Activated CD8-positive, alpha-beta memory T cell treated with anti-CD3 and anti-CD28 coated beads, Interleukin-2, amount 50 U/mL, for 24 hours (primary cell): ENCODE measurements at regions not wholly inside any gene's neighbourhood (a gene's known extent, or its start where the extent isn't known, plus 50 kb on each side); places are given as distances from the start of the nearest gene placed in this dataset.

Source experiments
- DNase-seq: peaks from one replicate; pipeline ENCODE4 v3.0.0-alpha.2; 2020; ENCODE audit errors: extremely low read depth

DNA sequence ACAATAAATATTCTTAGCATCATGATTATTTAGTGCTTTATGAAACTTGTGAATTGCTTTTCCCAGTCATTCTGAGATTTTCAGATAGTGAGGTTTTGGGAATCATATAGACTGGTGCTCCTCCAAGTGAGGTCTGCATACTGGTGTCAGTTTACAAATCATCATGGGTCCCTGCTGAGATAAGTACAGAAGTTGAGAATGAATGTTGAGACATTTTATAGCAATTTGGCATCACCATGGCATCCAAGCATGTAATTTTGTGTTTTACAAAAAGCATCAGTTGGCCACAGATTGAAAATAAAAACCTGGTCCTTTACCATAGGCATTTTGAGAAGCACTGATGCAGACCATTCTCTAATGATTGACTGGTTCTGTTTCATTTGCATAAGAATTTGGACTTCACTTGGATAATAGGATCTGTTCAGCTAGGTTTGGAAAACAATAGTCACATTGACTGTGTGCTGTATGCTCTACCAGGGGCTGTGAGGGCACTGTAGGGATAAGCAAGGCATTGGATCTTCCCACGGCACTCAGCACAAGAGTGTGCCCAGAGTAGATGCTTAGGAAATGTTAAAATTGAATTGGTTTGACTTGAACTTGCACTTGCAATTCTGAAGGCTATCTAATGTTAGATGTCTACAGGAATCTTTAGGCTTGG, 79.0 kb upstream of the JUN start:
- no peak for DNase-seq

DNA sequence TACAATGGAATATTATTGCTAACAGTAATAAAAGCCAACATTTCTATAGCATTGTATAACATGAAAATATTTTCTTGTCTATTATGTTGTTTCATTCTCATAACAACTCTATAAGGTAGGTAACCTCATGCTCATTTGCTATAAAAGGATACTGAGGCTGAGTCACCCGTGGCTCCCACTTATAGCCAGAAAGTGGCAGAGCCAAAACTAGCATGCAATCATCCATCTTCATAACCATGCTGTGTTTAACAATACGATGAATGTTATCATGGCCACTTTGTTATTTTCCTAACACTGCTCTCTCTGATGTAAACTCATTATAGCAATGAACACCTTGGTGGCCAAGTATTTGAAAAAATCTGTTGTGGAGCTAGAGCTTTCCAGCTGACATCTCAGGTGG, 80.8 kb upstream of the JUN start:
- DNase-seq: no peak

DNA sequence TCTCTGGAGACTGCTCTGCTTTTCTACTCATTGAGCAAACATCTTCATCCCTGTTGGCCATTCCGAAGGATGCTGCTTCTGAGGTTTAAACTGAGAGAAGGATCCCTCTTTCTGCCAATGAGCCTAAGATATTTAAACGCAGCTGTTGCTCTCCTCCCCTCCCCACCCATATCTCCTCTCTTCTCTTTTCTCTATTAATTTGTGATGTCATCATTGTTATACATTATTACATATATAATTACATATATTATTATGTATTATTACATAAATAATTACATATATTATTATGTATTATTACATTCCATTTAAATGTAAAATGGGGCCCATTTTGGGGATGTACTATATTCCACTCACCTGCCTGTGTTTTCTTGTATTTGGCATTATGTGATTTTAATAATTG, 82.7 kb upstream of the JUN start:
- no peak for DNase-seq

DNA sequence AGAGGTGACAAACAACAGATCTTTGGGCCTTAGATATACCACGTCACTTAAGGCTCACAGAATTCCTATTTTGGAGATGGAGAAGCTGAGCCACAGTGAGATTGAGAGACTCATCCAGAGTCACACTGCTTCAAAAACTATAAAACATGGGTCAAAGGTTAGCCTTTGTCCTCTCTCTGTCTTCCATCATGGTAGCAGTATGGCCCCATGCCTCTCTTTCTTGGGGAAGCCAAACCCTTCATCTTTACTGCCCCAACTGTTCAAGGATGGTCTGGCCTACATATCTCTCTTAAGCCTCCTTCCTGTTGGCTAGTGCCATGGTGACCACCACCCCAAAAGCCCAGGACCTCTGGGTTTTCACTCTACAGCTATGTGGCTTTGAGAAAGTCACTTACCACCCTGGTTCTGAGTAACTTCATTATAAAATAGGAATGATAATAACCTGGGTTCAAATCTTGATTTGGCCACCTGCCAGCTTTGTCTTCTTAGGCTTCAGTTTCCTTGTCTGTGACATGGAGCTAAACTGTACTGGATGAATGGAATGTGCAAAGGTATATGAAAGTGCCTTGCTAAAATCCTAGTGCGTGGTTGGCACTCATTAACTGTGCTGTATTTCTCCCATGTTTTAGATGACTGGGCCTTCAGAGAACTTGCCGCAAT, 85.9 kb upstream of the JUN start:
- no peak for DNase-seq

DNA sequence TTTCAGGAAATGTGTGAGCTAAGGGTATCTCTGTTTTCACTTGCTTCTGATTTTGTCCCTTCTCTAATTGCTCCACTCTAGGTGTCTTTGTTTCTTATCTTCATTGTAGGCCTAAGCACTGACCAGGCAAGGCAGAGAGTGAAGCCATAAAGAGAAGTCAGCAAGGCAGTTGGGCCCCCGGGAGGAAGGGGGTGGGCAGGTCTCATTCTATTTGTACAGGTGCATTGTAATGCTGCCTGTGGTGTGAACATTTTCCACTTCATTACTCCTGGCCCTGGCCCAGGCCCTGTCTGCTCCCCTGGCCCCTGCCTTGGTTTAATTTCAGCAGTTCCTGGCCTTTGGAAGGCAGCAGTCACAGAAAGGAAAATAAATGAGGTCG, 86.4 kb upstream of the JUN start:
- DNase-seq: no peak

DNA sequence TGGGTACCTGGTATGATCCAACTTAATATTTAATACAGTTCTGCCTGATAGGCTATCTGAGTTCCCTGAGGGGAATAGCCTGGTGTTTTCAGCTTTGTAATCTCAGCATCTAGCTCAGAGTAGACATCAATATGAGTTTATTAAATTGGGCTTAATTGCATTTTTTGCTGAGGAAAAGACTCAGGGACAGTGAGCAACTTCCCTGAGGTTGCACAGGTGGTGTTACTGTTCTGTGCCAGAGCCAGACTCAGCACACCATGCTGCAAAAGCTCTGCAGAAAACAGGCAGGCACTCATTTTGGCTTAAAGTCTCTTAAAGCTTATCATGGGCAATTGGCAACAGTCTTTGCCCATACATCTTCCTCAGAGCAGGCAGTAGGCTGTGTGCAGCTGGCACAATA, 90.5 kb upstream of the JUN start:
- no peak for DNase-seq

DNA sequence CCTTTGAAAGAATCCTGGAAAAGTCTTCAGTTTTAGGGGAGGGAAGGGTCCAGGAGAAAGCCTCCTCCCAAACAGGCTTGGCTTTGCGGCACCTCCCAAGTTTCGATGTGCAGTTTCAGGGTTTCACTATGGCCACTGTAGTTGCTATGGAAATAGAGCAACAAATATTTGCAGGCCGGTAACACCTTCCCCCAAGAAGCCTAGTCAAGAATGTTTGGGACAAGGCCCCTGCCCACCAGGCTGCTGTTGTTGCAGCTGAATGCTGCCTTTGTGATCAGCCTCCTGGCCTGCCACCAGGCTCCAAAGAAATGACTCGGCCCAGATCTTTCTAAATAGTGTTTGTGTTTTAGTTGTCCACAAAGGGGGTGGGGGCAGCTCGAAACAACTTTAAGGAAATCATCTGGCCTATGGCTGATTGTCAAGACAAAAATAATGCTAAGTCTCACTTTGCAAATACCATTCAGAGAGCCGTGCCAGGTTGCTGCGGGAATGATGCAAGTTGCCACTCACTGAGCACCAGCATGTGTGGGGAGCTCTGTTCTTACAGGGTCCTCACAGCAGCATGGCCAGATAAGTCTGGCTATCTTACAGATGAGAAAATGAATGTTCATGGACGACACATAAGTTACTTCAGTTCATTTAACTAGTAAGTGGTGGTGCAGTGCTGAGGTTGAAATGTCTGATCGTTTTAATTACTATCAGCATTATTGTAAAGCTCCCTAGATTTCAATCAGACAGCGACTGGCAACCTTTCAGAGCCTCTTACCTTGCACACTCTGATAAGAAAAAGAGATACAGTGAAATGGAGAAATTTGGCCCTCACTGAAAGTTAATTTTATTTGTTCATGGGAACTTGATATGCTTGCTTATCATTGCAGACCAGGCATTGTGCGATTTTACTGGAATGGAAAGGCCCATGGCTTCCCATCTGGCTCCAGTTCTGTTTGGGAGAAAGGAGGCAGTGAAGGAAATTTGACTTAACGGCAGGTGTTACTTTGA, 91.2 kb upstream of the JUN start:
- no peak for DNase-seq

DNA sequence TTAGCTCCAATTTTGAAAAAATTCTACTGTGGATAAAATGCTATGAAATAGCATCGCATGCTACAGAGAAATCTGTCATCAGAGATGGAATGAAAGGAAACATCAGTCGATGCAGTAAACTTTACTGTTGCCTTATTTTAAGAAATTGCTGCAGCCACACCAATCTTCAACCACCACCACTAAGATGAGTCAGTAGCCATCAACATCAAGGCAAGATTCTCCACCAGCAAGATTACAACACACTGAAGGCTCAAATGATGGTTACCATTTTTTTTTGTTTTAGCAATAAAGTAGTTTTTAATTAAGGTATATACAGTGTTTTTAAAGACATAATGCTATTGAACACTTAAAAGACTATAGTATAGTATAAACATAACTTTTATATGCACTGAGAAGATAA, 95.6 kb upstream of the JUN start:
- DNase-seq: no peak

DNA sequence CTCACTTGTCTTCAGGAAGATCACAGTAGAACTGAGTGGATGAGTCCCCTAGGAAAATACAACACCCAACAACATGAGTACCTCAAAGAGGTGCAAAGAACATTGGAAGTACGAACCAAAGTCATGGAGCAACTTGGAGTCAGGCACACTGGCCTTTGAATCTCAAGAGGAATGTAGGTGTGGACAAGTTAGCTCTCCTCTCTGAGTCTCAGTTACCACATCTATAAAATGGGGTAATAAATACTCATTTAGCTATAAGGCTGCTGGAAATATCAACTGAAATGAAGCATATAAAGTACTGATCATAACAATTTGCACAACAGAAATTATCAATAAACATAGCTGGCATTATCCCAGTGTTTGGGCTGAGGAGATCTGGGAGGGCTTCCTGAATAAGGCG, 96.7 kb upstream of the JUN start:
- no peak for DNase-seq

DNA sequence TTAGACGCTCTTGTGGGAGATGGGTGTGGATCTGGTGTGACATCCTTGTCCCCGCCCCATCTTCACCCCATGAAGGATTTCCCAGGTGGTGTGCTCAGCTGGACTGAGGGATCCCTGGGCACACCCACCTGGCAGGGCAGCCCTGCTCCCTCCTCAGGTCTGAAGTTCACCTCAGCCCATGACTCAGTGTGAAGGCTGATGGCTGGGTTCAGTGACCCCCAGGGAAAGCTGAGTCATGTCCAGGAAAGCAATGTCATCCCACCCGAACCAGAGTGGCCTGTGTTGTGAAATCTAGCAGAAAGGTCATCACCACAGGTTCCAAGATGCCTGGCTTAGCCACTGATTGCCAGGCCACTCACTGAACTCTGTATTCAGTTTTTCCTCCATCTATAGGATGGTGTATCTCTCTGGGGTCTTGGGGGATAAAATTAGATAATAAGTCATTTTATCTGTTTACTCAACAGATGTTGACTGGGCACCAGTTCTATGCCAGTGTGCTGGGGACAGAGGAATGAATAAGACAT, 97.7 kb upstream of the JUN start:
- no peak for DNase-seq

DNA sequence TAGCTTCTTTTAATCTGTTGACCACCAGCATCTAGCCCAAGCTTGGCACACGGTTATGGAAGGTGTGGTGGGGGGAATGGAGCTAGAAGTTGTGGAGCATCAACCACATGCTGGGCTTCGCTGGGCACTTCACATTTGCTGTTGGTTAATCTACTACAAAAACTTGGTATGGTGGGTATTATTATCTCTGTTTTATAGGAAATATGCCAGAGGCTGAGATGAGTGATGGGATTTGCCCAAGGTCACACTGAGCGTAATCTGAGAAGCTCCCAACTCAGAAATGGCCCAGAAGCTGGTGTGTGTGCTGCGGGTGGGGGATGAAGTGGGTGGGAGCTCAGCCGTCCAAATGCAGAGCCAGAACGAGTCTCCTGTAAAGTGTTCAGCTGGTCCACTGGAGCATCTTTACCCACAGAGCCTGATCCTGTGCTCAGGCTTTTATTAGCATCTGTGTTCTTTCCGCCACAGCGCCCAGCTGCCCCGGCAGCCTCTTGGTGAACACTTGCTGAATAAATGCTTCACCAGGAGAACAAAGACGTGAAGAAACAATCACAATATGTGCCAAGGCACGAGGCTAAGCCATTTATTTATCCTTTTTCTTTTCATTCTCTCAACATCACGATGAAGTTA, 98.6 kb upstream of the JUN start:
- no peak for DNase-seq

DNA sequence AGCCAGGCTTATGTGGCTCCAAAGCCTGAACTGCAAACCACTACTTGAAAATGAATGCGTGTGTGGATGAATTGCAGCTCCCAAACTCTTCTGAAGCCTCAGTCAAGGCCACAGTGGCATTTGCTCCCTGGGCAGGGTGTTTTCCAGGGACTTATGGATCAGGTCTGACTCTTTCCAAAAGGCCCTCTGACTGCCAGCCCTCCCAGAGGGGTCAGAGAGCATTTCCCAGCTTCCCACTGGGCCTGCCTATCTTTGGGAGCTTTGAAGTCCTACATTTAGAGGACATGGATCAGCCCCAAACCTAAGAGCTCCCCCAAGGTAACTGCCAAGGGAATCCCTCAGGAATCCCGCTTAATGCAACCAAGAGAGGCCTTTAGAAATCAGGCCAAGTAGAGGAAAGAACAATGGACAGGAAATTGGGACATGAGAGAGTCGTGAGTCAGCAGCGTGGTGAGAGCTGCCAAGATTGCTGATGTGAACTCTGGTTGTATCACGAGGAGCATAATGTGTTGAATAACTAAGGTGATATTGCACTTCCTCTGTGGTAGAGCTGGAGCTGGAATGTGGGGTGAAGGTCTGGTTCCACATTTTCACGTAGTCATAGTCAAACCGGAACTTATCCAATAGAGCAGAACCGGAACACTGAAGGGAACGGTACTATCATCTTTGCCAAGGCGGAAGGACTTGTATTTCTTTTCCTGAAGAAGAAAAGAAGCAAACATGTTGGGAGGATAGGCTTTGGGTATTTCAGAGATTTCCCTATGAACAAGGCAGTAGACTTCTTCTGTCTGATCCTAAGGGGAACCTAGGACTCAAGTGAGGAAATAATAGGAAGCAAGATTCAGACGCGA, 99.4 kb upstream of the JUN start:
- DNase-seq: no peak

DNA sequence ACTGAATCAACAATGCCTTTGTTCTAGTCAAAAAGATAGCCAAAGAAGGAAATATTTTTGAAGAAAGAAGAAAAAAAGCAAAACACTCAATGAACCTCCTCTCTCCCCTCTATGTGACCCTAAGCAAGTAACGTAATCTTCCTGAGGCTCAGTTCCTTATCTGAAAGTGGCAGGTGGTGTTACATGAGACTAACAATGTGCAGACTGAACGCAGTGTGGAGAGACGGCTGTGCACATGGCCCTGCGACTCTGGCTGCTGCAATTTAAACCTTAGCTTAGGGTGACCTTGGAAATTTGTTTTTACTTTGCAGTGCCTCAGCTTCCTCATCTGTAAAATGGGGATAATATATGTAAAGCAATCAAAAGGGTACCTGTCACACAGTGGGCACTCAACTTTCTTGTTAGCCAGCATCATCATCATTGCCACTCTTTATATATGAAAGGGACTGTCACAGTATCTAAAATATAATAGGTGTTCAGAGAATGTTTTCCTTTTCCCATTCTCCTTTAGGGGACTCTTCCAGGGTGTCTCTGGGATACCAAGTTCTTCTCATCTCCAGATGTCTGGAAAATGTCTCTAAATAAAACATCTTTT, 100.1 kb upstream of the JUN start:
- DNase-seq: no peak

DNA sequence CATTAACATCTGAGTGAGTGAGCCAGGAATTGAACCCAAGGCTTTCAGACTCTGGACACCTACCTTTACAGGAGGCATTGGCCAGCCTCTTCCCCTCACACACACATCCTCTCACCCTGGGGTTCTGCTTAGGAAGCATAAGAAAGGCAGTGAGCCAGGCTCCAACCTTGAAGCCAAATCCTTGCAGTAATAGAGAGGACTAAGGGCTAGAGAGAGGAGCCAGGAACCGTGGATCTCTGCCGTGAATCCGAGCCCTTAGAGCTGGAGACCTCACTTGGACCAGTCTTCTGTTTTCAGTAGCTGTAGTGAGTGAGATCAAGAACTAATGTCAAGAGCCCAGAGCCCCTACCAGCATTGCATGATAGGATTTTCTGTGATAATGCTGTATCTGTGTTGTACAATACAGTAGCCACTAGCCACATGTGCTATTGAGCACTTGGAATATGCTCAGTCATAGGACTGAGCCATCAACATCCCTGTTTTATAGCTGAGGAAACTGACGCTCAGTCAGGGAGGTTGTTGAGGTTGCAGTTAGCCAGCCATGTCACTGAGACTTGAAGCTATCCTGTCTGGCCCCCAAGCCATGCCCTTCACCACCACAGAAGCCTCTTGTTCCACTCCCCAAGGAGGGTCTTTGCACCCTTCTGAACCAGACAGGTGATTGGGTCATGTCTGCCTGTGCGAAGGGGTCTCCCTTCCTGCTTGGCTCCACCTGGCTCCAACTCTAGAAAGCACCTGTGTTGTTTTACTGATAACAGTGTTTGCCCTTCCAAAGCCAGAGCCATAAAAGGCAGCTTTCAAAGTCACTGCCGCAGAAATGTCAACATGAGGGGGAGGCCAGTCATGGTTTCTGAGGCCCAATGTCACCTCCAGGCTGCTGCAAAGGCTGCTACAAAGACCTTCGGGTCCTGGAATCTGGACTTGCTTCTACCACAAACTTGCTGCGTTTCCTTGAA, 101.1 kb upstream of the JUN start:
- DNase-seq: no peak

DNA sequence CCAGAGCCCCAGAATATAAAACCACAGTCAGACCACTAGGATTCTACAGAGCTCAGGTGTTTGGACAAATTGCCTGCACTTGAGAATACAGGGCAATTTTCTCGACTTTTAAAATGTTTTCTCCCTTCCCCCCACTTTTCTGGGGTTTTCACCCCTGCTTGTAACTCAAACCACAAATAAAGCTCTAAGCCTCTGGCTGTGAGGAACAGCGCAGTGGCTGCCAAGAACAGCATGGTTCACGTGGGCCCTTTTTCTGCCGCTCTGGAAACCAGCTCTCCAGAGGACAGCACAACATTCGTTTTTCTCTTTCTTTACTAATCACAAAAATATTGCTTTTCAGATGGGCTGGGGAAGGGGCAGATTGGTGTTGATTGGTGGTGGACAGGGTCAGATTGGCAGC, 102.2 kb upstream of the JUN start:
- no peak for DNase-seq

DNA sequence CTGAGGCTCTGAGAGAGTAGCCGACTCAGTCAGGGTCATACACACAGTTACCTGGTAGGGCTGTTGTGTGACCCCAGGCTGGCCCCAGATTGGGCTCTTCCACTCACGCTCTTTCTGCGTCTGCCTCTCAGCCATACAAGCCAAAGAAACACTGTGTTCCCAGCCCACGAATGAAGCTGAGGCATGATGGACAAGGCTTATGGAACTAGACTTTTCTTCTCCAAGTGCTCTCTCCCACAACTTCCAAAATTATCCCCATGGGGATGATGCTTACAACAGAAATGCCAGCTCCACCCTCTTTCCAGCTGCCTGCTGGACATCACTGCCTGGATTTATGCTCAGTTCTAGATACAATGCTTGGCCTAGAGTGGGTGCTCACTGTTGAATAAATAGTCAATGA, 102.8 kb upstream of the JUN start:
- DNase-seq: no peak

DNA sequence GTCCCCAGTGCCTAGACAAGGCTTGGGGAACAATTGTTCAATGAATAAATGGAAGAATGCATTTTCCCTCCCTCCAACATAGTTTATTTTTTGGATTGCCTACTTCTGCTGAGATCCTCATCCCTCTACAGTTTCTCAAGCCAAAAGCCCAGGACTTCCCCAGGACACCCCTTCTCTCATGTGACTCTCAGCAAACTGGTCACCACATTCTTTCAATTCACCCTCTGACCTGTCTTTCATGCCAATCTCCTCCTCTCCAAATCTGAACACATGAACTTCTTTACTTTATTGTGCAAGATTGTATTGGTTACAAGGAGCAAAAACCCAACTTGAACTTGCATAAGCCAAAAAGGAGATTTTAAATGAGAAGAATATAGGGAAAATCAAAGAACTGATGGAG, 103.2 kb upstream of the JUN start:
- DNase-seq: no peak

DNA sequence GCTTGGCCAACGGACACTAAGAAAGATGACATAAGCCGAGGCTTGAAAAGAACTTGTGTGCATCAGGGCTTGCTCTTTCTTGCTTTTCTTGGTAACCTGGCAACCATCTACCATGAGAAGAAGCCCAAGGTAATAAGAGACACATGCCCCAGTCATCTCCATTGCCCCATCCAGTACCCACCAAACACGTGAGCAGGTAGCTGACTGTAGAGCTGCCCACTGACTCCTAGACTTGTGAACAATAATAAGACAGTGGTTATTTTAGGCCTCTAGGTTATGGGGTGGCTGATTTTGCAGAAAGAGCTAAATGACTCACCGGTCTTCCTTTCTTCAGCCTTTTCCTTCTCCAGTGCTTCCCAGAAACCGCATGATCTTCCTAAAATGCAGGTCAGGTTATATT, 105.0 kb upstream of the JUN start:
- no peak for DNase-seq

DNA sequence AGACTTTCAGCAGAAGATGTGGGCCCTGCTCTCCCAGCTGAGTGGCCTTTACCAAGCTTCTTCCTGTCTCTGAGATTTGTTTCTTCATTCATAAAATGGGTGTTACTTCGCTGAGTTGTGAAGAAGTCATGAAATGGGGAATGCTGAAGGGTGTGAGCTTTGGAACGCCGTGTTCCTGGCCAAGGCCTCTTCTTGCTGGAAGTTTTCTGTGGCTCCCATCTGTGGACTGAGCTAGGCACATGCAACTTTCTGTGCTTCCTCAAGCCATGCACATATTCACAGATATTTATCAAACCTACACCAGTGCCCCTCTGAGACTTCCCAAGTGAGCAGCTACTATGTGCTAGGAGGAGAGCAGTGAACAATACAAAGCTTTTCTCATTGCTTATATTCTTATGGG, 106.3 kb upstream of the JUN start:
- no peak for DNase-seq

DNA sequence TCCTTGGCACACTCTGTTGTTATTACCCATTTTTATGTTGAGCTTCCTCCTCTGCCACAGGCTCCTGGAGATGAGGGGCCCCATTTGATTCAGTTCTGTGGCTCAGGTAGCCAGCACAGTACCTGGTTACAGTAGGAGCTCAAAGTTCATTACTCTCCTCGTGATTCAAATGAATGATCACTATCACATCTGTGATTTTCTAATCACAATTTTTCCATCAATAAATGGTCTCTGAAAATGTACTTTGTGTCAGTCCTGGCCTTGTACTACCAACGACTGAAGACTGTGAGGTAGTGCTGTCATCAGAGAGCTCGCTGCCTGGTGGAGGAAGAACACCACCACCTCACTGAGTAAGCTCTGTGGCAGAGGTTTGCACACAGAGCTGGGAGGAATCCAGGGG, 106.8 kb upstream of the JUN start:
- DNase-seq: no peak
